Mononuclear cell (primary cell): ENCODE measurements at regions not wholly inside any gene's neighbourhood (a gene's known extent, or its start where the extent isn't known, plus 50 kb on each side); places are given as distances from the start of the nearest gene placed in this dataset.
"Not testable (repeated sequence)": the region's sequence is repeated elsewhere in the genome, so short reads cannot be mapped to it uniquely, and the experiment has no call there.

Experiments used
- H3K27me3 ChIP-seq: 2 replicates; pipeline ENCODE4 v1.6.0; 2011; ENCODE audit warnings: low read length, control low read depth; ENCODE audit not compliant: insufficient read depth
- H3K4me1 ChIP-seq: 2 replicates; pipeline ENCODE4 v1.5.1; 2011; ENCODE audit warnings: mild to moderate bottlenecking, low read length, control low read depth; ENCODE audit not compliant: insufficient read depth
- H3K4me3 ChIP-seq: 2 replicates; pipeline ENCODE4 v1.5.1; 2011; ENCODE audit warnings: mild to moderate bottlenecking, low read length, moderate library complexity
- H3K9me3 ChIP-seq: 2 replicates; pipeline ENCODE4 v1.5.1; 2011; ENCODE audit warnings: low read depth, mild to moderate bottlenecking, control low read depth, low read length

- H3K4me3 ChIP-seq = no peak overlapping the region
- no peaks in the 10 kb centered on the region for H3K27me3 ChIP-seq
- peaks cover 59% of the 10 kb centered on the region for H3K4me1 ChIP-seq
- H3K9me3 ChIP-seq = no peaks in the 10 kb centered on the region
These were observed 106.5 kb downstream of the KLF13 start for GRCh38 chr15:31433091-31433490.

GRCh38 chr15:31433574-31433973, 106.9 kb downstream of the KLF13 start:
- Histone ChIP-seq H3K27me3 (no peaks in the 10 kb centered on the region), H3K4me3 (no peak overlapping the region), H3K4me1 (peaks cover 64% of the 10 kb centered on the region), H3K9me3 (no peaks in the 10 kb centered on the region)

- Histone ChIP-seq H3K27me3 (no peaks in the 10 kb centered on the region), H3K4me3 (no peak overlapping the region), H3K4me1 (peaks cover 66% of the 10 kb centered on the region), H3K9me3 (no peaks in the 10 kb centered on the region)
These were observed 107.6 kb downstream of the KLF13 start for GRCh38 chr15:31434275-31434587.

GRCh38 chr15:31434588-31435260, 108.1 kb downstream of the KLF13 start:
- no peaks in the 10 kb centered on the region for H3K9me3 ChIP-seq
- H3K4me3 ChIP-seq = peak overlapping the region; percentile 26
- H3K4me1 ChIP-seq = peaks cover 66% of the 10 kb centered on the region
- no peaks in the 10 kb centered on the region for H3K27me3 ChIP-seq

GRCh38 chr15:31435261-31435911, 108.8 kb downstream of the KLF13 start:
- no peaks in the 10 kb centered on the region for H3K27me3 ChIP-seq
- H3K4me1 ChIP-seq = peaks cover 69% of the 10 kb centered on the region
- H3K4me3 ChIP-seq = peak overlapping the region; percentile 26
- no peaks in the 10 kb centered on the region for H3K9me3 ChIP-seq

- Histone ChIP-seq H3K9me3 (no peaks in the 10 kb centered on the region), H3K4me3 (no peak overlapping the region), H3K27me3 (no peaks in the 10 kb centered on the region), H3K4me1 (peaks cover 75% of the 10 kb centered on the region)
These were observed 109.4 kb downstream of the KLF13 start for GRCh38 chr15:31435912-31436628.

GRCh38 chr15:31437686-31438085, 111.1 kb downstream of the KLF13 start:
- no peak overlapping the region for H3K4me3 ChIP-seq
- no peaks in the 10 kb centered on the region for H3K9me3 ChIP-seq
- peaks cover 72% of the 10 kb centered on the region for H3K4me1 ChIP-seq
- no peaks in the 10 kb centered on the region for H3K27me3 ChIP-seq

- no peak overlapping the region for H3K4me3 ChIP-seq
- no peaks in the 10 kb centered on the region for H3K27me3 ChIP-seq
- H3K4me1 ChIP-seq = peaks cover 72% of the 10 kb centered on the region
- H3K9me3 ChIP-seq = no peaks in the 10 kb centered on the region
These were observed 112.1 kb downstream of the KLF13 start for GRCh38 chr15:31438601-31439265.

GRCh38 chr15:31439328-31439727, 112.7 kb downstream of the KLF13 start:
- Histone ChIP-seq H3K4me1 (peaks cover 72% of the 10 kb centered on the region), H3K4me3 (no peak overlapping the region)

GRCh38 chr15:31440216-31440615, 113.6 kb downstream of the KLF13 start:
- peaks cover 65% of the 10 kb centered on the region for H3K4me1 ChIP-seq
- not testable (repeated sequence) for H3K27me3 ChIP-seq, H3K9me3 ChIP-seq
- H3K4me3 ChIP-seq = peak overlapping the region; percentile 46

More at GRCh38 chr15:31439328-31439727, 112.7 kb downstream of the KLF13 start:
- H3K27me3 ChIP-seq = no peaks in the 10 kb centered on the region
- no peaks in the 10 kb centered on the region for H3K9me3 ChIP-seq

GRCh38 chr15:31440754-31441311, 114.2 kb downstream of the KLF13 start:
- H3K27me3 ChIP-seq = no peaks in the 10 kb centered on the region
- H3K4me3 ChIP-seq = peak overlapping the region; percentile 46
- no peaks in the 10 kb centered on the region for H3K9me3 ChIP-seq
- peaks cover 59% of the 10 kb centered on the region for H3K4me1 ChIP-seq

- Histone ChIP-seq H3K4me1 (peaks cover 46% of the 10 kb centered on the region), H3K27me3 (no peaks in the 10 kb centered on the region), H3K4me3 (no peak overlapping the region), H3K9me3 (no peaks in the 10 kb centered on the region)
These were observed 115.6 kb downstream of the KLF13 start for GRCh38 chr15:31442226-31442625.

- no peaks in the 10 kb centered on the region for H3K27me3 ChIP-seq
- H3K9me3 ChIP-seq = no peaks in the 10 kb centered on the region
- no peak overlapping the region for H3K4me3 ChIP-seq
- peaks cover 42% of the 10 kb centered on the region for H3K4me1 ChIP-seq
These were observed 116.1 kb downstream of the KLF13 start for GRCh38 chr15:31442699-31443111.

GRCh38 chr15:31444844-31445243, 118.2 kb downstream of the KLF13 start:
- H3K9me3 ChIP-seq = no peaks in the 10 kb centered on the region
- H3K27me3 ChIP-seq = no peaks in the 10 kb centered on the region
- peaks cover 40% of the 10 kb centered on the region for H3K4me1 ChIP-seq
- H3K4me3 ChIP-seq = no peak overlapping the region

- H3K27me3 ChIP-seq = no peaks in the 10 kb centered on the region
- no peak overlapping the region for H3K4me3 ChIP-seq
- peaks cover 27% of the 10 kb centered on the region for H3K4me1 ChIP-seq
- H3K9me3 ChIP-seq = no peaks in the 10 kb centered on the region
These were observed 119.9 kb downstream of the KLF13 start for GRCh38 chr15:31446546-31446945.
